ENCODE measurements at regions not wholly inside any gene's neighbourhood (a gene's known extent, or its start where the extent isn't known, plus 50 kb on each side); places are given as distances from the start of the nearest gene placed in this dataset.
"Not testable (repeated sequence)": the region's sequence is repeated elsewhere in the genome, so short reads cannot be mapped to it uniquely, and the experiment has no call there.

- DNase-seq (ENCODE audit: low spot score): no peak
Measured at GRCh38 chr2:12543076-12543977, 173.4 kb upstream of the TRIB2 start.

GRCh38 chr2:12543978-12544558, 172.7 kb upstream of the TRIB2 start:
- no peak for DNase-seq (ENCODE audit: low spot score)

- no peak for DNase-seq (ENCODE audit: low spot score)
Measured at GRCh38 chr2:12547566-12548170, 169.1 kb upstream of the TRIB2 start.

- no peak for DNase-seq (ENCODE audit: low spot score)
Measured at GRCh38 chr2:12548906-12549305, 167.8 kb upstream of the TRIB2 start.

GRCh38 chr2:12549641-12550040, 167.1 kb upstream of the TRIB2 start:
- no peak for DNase-seq (ENCODE audit: low spot score)

- DNase-seq (ENCODE audit: low spot score): no peak
Measured at GRCh38 chr2:12552092-12552491, 164.6 kb upstream of the TRIB2 start.

GRCh38 chr2:12554224-12555011, 162.3 kb upstream of the TRIB2 start:
- no peak for DNase-seq (ENCODE audit: low spot score)

- DNase-seq (ENCODE audit: low spot score): peak; percentile 35
Measured at GRCh38 chr2:12555012-12555645, 161.6 kb upstream of the TRIB2 start.

- DNase-seq (ENCODE audit: low spot score): peak; percentile 36
Measured at GRCh38 chr2:12556762-12557161, 160.0 kb upstream of the TRIB2 start.

GRCh38 chr2:12557688-12558087, 159.0 kb upstream of the TRIB2 start:
- no peak for DNase-seq (ENCODE audit: low spot score)

- DNase-seq (ENCODE audit: low spot score): no peak
Measured at GRCh38 chr2:12558519-12558918, 158.2 kb upstream of the TRIB2 start.

GRCh38 chr2:12560618-12561017, 156.1 kb upstream of the TRIB2 start:
- no peak for DNase-seq (ENCODE audit: low spot score)

GRCh38 chr2:12567411-12567810, 149.3 kb upstream of the TRIB2 start:
- DNase-seq (ENCODE audit: low spot score): no peak

GRCh38 chr2:12569510-12569909, 147.2 kb upstream of the TRIB2 start:
- DNase-seq (ENCODE audit: low spot score): not testable (repeated sequence)

GRCh38 chr2:12569929-12570328, 146.8 kb upstream of the TRIB2 start:
- DNase-seq (ENCODE audit: low spot score): not testable (repeated sequence)

GRCh38 chr2:12577091-12577490, 139.6 kb upstream of the TRIB2 start:
- DNase-seq (ENCODE audit: low spot score): no peak

GRCh38 chr2:12577567-12578253, 139.0 kb upstream of the TRIB2 start:
- DNase-seq (ENCODE audit: low spot score): no peak

- no peak for DNase-seq (ENCODE audit: low spot score)
Measured at GRCh38 chr2:12579018-12579417, 137.7 kb upstream of the TRIB2 start.

GRCh38 chr2:12584338-12584737, 132.4 kb upstream of the TRIB2 start:
- no peak for DNase-seq (ENCODE audit: low spot score)

- DNase-seq (ENCODE audit: low spot score): no peak
Measured at GRCh38 chr2:12585784-12586183, 131.0 kb upstream of the TRIB2 start.

- no peak for DNase-seq (ENCODE audit: low spot score)
Measured at GRCh38 chr2:12587228-12587627, 129.5 kb upstream of the TRIB2 start.
